ENCODE measurements at regions not wholly inside any gene's neighbourhood (a gene's known extent, or its start where the extent isn't known, plus 50 kb on each side); places are given as distances from the start of the nearest gene placed in this dataset.

GRCh38 chr4:97104666-97105065 is 1038.6 kb downstream of the STPG2 start:
- TF ChIP-seq CTCF (IDR thresholded peaks at IDR 0.05) (no peak), EP300 (IDR thresholded peaks at IDR 0.05; ENCODE audit: low read depth) (no peak), POLR2A (IDR thresholded peaks at IDR 0.05) (no peak)

Data from transverse colon (tissue), 3 donors.